Activated T-helper 9 cell treated with anti-CD3 and anti-CD28 coated beads, Interleukin-2, amount 50 U/mL, for 16 hours (primary cell): ENCODE measurements at regions not wholly inside any gene's neighbourhood (a gene's known extent, or its start where the extent isn't known, plus 50 kb on each side); places are given as distances from the start of the nearest gene placed in this dataset.
"Not testable (repeated sequence)": the region's sequence is repeated elsewhere in the genome, so short reads cannot be mapped to it uniquely, and the experiment has no call there.

Source experiments
- DNase-seq: peaks from one replicate; pipeline ENCODE4 v3.0.0-alpha.2; 2020; ENCODE audit warnings: low read depth

- no peak for DNase-seq
Observed at GRCh38 chr4:138500869-138501268, 258.7 kb upstream of the SLC7A11 start.

DNA sequence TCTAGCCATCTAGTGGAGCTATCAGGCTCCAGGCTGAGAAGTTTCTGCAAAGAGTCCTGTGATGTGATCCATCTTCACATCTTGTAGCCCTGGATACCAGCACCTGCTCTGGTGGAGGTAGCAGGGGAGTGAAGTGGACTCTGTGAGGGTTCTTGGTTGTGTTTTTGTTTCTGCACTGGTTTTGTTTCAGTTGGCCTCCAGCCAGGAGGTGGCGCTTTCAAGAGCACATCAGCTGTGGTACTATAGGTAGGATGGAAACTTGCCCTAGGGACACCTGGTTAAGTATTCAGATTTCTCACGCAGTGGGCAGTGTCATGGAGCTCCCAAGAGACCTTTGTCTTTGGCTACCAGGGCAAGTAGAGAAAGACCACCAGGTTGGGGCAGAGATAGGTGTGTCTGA is 257.5 kb upstream of the SLC7A11 start:
- no peak for DNase-seq

- no peak for DNase-seq
Observed at GRCh38 chr4:138494931-138495330, 252.8 kb upstream of the SLC7A11 start.

DNA sequence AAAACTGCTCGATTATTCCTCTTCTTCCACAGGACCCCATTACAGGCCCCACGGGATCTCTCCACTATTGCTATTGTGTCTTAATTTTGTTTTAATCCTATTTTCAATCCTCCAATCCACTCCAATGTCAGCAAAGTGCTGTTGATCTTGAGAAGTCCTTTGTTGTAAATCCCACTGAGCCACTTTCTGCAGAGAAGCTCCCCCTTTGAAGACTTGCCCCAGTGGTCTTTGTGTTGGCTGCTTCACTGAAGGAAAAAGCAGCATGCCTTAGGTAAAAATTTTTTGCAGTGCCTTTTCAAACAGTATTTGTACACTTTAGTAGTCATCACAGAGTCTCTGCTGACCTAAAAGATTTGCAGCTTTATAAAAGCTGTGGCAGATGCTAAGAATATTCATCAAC is 252.0 kb upstream of the SLC7A11 start:
- DNase-seq, result no peak

- no peak for DNase-seq
Observed at GRCh38 chr4:138492176-138492575, 250.0 kb upstream of the SLC7A11 start.

DNA sequence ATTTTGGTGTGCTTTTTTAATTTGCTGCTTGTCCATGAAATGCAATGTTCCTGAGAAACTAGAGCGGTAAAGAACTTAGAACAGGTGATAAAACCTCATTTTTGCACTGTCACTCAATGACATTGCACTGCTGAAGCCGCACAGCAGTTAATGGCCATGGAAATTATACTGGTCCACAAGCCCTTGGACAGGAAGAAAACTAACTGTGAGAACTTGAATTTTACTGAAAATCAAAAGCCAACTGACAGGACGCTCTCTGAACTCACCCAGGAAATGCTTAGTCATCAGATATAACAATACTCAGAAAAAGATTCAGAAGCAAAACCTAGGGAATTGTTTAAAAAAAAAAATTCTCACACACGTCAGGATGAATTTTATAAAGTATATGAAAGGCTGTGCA is 246.4 kb upstream of the SLC7A11 start:
- no peak for DNase-seq

DNA sequence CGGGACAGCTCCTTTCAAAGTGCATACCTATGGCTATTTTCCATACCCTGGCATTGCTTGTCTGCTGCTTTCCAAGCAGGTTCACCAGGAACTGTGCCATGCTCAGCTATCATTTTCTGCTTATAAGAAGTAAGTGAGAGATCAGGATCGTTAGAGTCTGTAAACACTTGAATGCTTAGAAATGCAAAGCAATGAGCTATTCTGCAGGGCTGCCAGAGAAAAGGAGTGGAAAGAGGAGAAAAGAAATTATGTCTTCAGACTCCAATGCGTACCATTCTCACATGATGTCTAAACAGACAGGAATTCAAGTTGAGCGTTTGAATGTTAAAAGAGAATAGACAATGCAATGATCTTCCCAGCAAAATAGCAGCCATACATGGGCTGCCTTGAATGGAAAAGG is 245.5 kb upstream of the SLC7A11 start:
- DNase-seq, result no peak

DNA sequence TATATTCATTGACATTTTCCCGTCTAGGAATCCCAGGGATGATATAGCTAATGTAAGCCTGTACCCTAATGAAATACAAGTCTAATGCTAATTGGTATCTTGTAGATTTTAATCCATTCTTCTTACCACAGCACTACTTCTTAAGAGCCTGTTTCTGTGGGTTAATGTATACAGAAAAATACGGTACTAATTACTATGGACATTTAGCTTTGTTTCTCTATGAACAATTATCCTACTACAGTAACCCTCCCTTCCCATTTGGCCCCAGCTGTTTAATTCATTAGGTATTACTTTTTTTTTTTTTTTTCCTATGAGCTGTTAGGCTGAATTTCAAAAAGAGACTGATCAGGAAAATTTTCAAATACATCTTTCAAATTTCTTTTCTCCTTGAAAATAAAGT is 245.1 kb upstream of the SLC7A11 start:
- DNase-seq, result no peak

- DNase-seq, result no peak
Observed at GRCh38 chr4:138485498-138485897, 243.3 kb upstream of the SLC7A11 start.

DNA sequence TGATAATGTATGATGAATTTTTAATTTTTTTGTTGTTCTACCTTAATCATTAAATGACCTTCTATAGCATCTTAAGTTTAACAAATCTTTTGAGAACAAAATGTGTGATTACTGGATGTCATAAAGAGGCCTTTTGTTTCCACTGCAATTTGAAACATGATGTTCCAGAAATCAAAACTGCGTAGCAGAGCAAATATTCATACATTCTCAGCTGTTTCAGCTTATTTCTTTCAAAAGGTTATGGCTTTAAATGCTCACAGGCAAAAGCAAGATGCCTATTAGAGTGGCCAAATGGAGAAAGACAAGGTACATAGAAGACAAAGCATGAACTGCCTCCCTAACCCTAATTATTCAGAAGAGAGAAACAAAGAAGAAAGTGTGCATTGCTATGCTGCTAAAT is 233.0 kb upstream of the SLC7A11 start:
- DNase-seq, result no peak

- no peak for DNase-seq
Observed at GRCh38 chr4:138473339-138473738, 231.2 kb upstream of the SLC7A11 start.

GRCh38 chr4:138460477-138461414 is 218.6 kb upstream of the SLC7A11 start:
- no peak for DNase-seq

DNA sequence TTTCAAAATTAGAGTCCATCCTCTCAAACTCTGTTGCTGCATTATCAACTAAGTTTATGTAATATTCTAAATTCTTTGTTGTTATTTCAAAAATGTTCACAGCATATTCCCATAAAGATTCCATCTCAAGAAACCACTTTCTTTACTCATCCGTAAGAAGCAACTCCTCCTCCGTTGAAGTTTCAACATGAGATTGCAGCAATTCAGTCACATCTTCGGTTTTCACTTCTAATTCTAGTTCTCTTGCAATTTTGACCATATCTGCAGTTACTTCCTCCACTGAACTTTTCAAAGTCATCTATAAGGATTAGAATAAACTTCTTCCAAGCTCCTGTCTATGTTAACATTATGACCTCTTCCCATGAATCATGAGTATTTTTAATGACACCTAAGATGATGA is 216.6 kb upstream of the SLC7A11 start:
- DNase-seq, result no peak

GRCh38 chr4:138456349-138456748 is 214.2 kb upstream of the SLC7A11 start:
- not testable (repeated sequence) for DNase-seq

DNA sequence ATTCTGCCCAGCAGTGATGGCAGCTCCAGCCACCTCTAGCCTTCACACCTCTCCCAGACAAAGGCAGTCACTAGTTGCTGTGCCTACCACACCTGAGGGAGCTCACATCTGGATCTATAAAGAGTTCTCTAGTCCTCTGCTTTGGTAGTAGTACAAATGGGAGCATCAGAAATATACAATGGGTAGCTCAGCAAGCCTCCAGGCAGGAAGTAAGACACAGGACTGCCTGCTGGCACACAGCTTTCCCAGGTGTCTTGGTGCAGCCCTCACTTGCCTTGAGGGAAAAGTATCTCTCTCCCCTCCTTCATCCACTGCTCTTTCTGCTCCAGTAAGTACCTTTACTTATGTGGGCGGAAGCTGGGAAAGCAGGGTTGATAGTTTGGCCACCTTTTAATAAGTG is 212.9 kb upstream of the SLC7A11 start:
- no peak for DNase-seq

- no peak for DNase-seq
Observed at GRCh38 chr4:138452826-138453225, 210.7 kb upstream of the SLC7A11 start.

DNA sequence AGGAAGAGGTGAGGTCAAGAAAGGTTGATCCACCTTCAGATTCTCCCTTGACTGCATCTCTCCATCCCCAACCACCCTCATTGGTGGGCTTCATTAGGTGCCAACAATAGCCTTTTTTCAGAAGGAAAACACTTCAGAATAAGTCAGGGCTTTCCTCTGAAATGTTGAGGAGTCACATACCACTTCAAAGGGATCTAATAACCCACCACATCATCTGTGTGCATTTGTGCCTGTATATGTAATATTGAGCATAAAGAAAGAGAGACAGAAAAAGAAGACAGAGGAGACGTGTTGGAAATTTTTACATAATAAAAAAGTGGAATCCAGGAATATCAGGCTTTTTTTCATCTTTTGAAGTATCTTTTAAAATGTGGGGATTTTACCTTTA is 209.1 kb upstream of the SLC7A11 start:
- DNase-seq, result no peak

- no peak for DNase-seq
Observed at GRCh38 chr4:138450546-138451275, 208.6 kb upstream of the SLC7A11 start.

DNA sequence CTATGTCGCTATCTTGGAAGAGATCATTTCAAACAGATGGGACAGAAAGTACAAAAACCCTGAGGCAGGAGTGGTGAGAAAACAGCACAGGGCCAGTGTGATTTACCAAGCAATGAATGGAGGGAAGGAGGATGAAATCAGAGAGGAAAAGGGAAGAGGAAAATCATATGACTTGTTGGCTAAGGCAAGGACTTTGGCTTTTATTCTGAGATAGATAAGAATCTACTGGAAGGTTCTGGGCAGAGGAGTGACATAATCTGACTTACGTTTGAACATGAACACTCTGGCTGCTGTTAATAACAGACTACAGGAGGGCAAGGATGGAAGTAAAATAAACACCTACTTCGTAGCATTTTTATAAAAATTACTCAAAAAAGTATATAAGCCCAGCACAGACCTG is 207.8 kb upstream of the SLC7A11 start:
- DNase-seq, result no peak

DNA sequence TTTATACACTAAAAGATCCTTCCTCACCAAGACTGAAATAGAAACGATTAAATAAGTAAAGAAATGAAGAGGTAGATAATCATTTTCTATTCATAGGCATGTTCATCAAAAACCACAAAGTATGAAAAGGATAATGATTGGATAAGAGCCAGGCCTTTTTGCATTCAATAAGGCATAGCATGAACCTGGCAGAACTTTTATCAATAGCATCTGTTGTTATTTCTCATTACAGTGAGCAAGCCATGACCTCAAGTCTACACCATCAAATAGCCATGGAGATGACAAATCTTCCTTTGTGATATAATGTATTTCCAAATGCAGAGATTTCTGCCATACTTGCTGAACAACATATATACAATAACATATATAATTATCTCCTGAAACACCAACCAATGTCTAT is 206.0 kb upstream of the SLC7A11 start:
- no peak for DNase-seq

- DNase-seq, result no peak
Observed at GRCh38 chr4:138446456-138446855, 204.3 kb upstream of the SLC7A11 start.

DNA sequence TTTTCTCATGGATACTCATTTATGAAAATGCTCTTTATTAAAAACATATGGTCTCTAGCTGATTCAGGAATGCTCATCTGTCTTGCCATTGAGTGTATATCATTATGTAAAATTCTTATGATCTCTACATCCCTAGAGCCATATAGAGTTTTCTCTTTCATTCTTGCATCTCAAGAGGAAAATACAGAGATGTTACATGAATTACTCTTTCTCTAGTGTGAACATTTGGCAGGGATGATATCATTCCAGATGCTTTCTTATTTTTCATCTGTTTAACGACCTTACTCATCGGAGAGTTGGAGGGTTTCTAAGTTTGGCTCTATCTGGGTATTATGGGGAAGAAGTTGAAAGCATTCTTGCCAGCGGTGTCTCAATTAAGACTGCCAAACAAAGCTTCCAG is 202.9 kb upstream of the SLC7A11 start:
- no peak for DNase-seq

- DNase-seq, result no peak
Observed at GRCh38 chr4:138444260-138444659, 202.1 kb upstream of the SLC7A11 start.
